Activated CD4-positive, alpha-beta memory T cell treated with anti-CD3 and anti-CD28 coated beads for 36 hours (primary cell): ENCODE measurements at regions not wholly inside any gene's neighbourhood (a gene's known extent, or its start where the extent isn't known, plus 50 kb on each side); places are given as distances from the start of the nearest gene placed in this dataset.

ENCODE experiments used
- CTCF ChIA-PET: fragments of 350-600 bp; sonication (Branson Sonifier 250); formaldehyde crosslinking; loops from one replicate; lab custom pipeline; 2021; ENCODE audit warnings: antibody characterized with exemption, inconsistent platforms; lab: Charles Lee
- POLR2A ChIA-PET: fragments of 350-600 bp; sonication (Branson Sonifier 250); formaldehyde crosslinking; loops from one replicate; lab custom pipeline; 2021; ENCODE audit warnings: antibody characterized with exemption; lab: Charles Lee
- DNase-seq: peaks from one replicate; pipeline ENCODE4 v3.0.0-alpha.2; 2020
- H3K27ac Mint-ChIP-seq: one replicate; pipeline ENCODE4 v1.8.0; 2021; ENCODE audit warnings: mixed read lengths
- H3K27me3 Mint-ChIP-seq: one replicate; pipeline ENCODE4 v1.8.0; 2021; ENCODE audit warnings: mixed read lengths
- H3K36me3 Mint-ChIP-seq: one replicate; pipeline ENCODE4 v1.8.0; 2021; ENCODE audit warnings: mixed read lengths
- H3K4me1 Mint-ChIP-seq: one replicate; pipeline ENCODE4 v1.8.0; 2021; ENCODE audit warnings: low read depth, mixed read lengths
- H3K4me3 Mint-ChIP-seq: one replicate; pipeline ENCODE4 v1.8.0; 2021; ENCODE audit warnings: mild to moderate bottlenecking, mixed read lengths
- H3K9me3 Mint-ChIP-seq: one replicate; pipeline ENCODE4 v1.8.0; 2021; ENCODE audit warnings: mixed read lengths
- intact Hi-C: fragments of 100-400 bp; cut with micrococcal nuclease; formaldehyde crosslinking; loops from one replicate; pipeline ENCODE4 v1.15.1; 2023

- intact Hi-C loops = no loop called here
These were observed 319.5 kb upstream of the NFE2L3 start for GRCh38 chr7:25832456-25832855.

GRCh38 chr7:25832929-25833328 lies 319.1 kb upstream of the NFE2L3 start:
- H3K4me3 Mint-ChIP-seq = no peak overlapping the region
- POLR2A ChIA-PET = no interaction called here

More at GRCh38 chr7:25832456-25832855, 319.5 kb upstream of the NFE2L3 start:
- Mint-ChIP-seq H3K4me1 (no peaks in the 10 kb centered on the region), H3K36me3 (no peaks in the 10 kb centered on the region), H3K4me3 (no peak overlapping the region), H3K9me3 (no peaks in the 10 kb centered on the region), H3K27ac (no peak overlapping the region), H3K27me3 (peaks cover 4% of the 10 kb centered on the region)
- POLR2A ChIA-PET = no interaction called here
- CTCF ChIA-PET = no interaction called here
- DNase-seq = no peak

GRCh38 chr7:25834050-25834449 lies 317.9 kb upstream of the NFE2L3 start:
- intact Hi-C loops = no loop called here
- no peaks in the 10 kb centered on the region for H3K4me1 Mint-ChIP-seq
- no peaks in the 10 kb centered on the region for H3K9me3 Mint-ChIP-seq
- H3K27me3 Mint-ChIP-seq = peaks cover 6% of the 10 kb centered on the region
- H3K4me3 Mint-ChIP-seq = no peak overlapping the region
- ChIA-PET CTCF (no interaction called here), POLR2A (no interaction called here)
- no peaks in the 10 kb centered on the region for H3K36me3 Mint-ChIP-seq
- H3K27ac Mint-ChIP-seq = no peak overlapping the region
- DNase-seq = no peak

More at GRCh38 chr7:25832929-25833328, 319.1 kb upstream of the NFE2L3 start:
- CTCF ChIA-PET = no interaction called here
- no peak for DNase-seq
- Mint-ChIP-seq H3K4me1 (no peaks in the 10 kb centered on the region), H3K36me3 (no peaks in the 10 kb centered on the region), H3K27ac (no peak overlapping the region), H3K27me3 (peaks cover 5% of the 10 kb centered on the region), H3K9me3 (no peaks in the 10 kb centered on the region)
- intact Hi-C loops = no loop called here

- H3K4me3 Mint-ChIP-seq = no peak overlapping the region
These were observed 316.8 kb upstream of the NFE2L3 start for GRCh38 chr7:25835197-25835596.

GRCh38 chr7:25839084-25839769 lies 312.8 kb upstream of the NFE2L3 start:
- ChIA-PET POLR2A (no interaction called here), CTCF (interaction anchor here (0.6 to 0.8 kb wide), 3 partner anchors 9 to 768 kb away, joined by 3 read pairs; no protein-coding TSS in a partner anchor)
- no peak overlapping the region for H3K27ac Mint-ChIP-seq
- no peaks in the 10 kb centered on the region for H3K9me3 Mint-ChIP-seq
- no peak for DNase-seq
- H3K36me3 Mint-ChIP-seq = no peaks in the 10 kb centered on the region
- intact Hi-C loops = no loop called here
- H3K4me3 Mint-ChIP-seq = no peak overlapping the region
- H3K4me1 Mint-ChIP-seq = no peaks in the 10 kb centered on the region
- H3K27me3 Mint-ChIP-seq = peaks cover 10% of the 10 kb centered on the region

More at GRCh38 chr7:25835197-25835596, 316.8 kb upstream of the NFE2L3 start:
- no peaks in the 10 kb centered on the region for H3K36me3 Mint-ChIP-seq
- POLR2A ChIA-PET = no interaction called here
- intact Hi-C loops = no loop called here
- no peak overlapping the region for H3K27ac Mint-ChIP-seq
- peaks cover 6% of the 10 kb centered on the region for H3K27me3 Mint-ChIP-seq
- H3K4me1 Mint-ChIP-seq = no peaks in the 10 kb centered on the region
- CTCF ChIA-PET = no interaction called here
- no peaks in the 10 kb centered on the region for H3K9me3 Mint-ChIP-seq
- DNase-seq = no peak

- CTCF ChIA-PET = no interaction called here
- H3K4me1 Mint-ChIP-seq = no peaks in the 10 kb centered on the region
- H3K27ac Mint-ChIP-seq = no peak overlapping the region
- intact Hi-C loops = no loop called here
- no peaks in the 10 kb centered on the region for H3K9me3 Mint-ChIP-seq
- no peak overlapping the region for H3K4me3 Mint-ChIP-seq
- peaks cover 10% of the 10 kb centered on the region for H3K27me3 Mint-ChIP-seq
- H3K36me3 Mint-ChIP-seq = no peaks in the 10 kb centered on the region
- POLR2A ChIA-PET = no interaction called here
- DNase-seq = no peak
These were observed 311.7 kb upstream of the NFE2L3 start for GRCh38 chr7:25840209-25840792.

- Mint-ChIP-seq H3K27ac (no peak overlapping the region), H3K27me3 (peaks cover 12% of the 10 kb centered on the region), H3K4me1 (no peaks in the 10 kb centered on the region), H3K9me3 (no peaks in the 10 kb centered on the region), H3K4me3 (no peak overlapping the region), H3K36me3 (no peaks in the 10 kb centered on the region)
- no peak for DNase-seq
- ChIA-PET CTCF (no interaction called here), POLR2A (no interaction called here)
- intact Hi-C loops = no loop called here
These were observed 310.4 kb upstream of the NFE2L3 start for GRCh38 chr7:25841575-25841974.

- no peak overlapping the region for H3K27ac Mint-ChIP-seq
- peaks cover 11% of the 10 kb centered on the region for H3K27me3 Mint-ChIP-seq
- DNase-seq = no peak
- intact Hi-C loops = no loop called here
- POLR2A ChIA-PET = no interaction called here
- H3K4me3 Mint-ChIP-seq = no peak overlapping the region
- H3K9me3 Mint-ChIP-seq = no peaks in the 10 kb centered on the region
- no peaks in the 10 kb centered on the region for H3K4me1 Mint-ChIP-seq
- CTCF ChIA-PET = no interaction called here
- no peaks in the 10 kb centered on the region for H3K36me3 Mint-ChIP-seq
These were observed 309.7 kb upstream of the NFE2L3 start for GRCh38 chr7:25842201-25842733.

GRCh38 chr7:25843467-25843866 lies 308.5 kb upstream of the NFE2L3 start:
- Mint-ChIP-seq H3K4me1 (no peaks in the 10 kb centered on the region), H3K36me3 (no peaks in the 10 kb centered on the region), H3K27me3 (peaks cover 13% of the 10 kb centered on the region), H3K9me3 (no peaks in the 10 kb centered on the region), H3K4me3 (no peak overlapping the region), H3K27ac (no peak overlapping the region)
- no peak for DNase-seq
- CTCF ChIA-PET = interaction anchor here (1.0 kb wide), 1 partner anchor 8 kb away, joined by 4 read pairs; no protein-coding TSS in a partner anchor
- intact Hi-C loops = no loop called here
- POLR2A ChIA-PET = no interaction called here

- Mint-ChIP-seq H3K27me3 (peaks cover 17% of the 10 kb centered on the region), H3K9me3 (no peaks in the 10 kb centered on the region), H3K4me3 (no peak overlapping the region), H3K36me3 (no peaks in the 10 kb centered on the region), H3K4me1 (no peaks in the 10 kb centered on the region), H3K27ac (no peak overlapping the region)
- ChIA-PET CTCF (interaction anchor here (0.7 kb wide), 1 partner anchor 556 kb away, joined by 3 read pairs; no protein-coding TSS in a partner anchor), POLR2A (no interaction called here)
- DNase-seq = no peak
- intact Hi-C loops = no loop called here
These were observed 307.7 kb upstream of the NFE2L3 start for GRCh38 chr7:25844102-25844870.

GRCh38 chr7:25845464-25845863 lies 306.5 kb upstream of the NFE2L3 start:
- intact Hi-C loops = no loop called here
- Mint-ChIP-seq H3K36me3 (no peaks in the 10 kb centered on the region), H3K27me3 (peaks cover 22% of the 10 kb centered on the region), H3K9me3 (no peaks in the 10 kb centered on the region), H3K4me1 (no peaks in the 10 kb centered on the region), H3K27ac (no peak overlapping the region), H3K4me3 (no peak overlapping the region)
- ChIA-PET CTCF (interaction anchor here (1.1 kb wide), 1 partner anchor 257 kb away, joined by 3 read pairs; no protein-coding TSS in a partner anchor), POLR2A (no interaction called here)
- DNase-seq = no peak

- no peak overlapping the region for H3K4me3 Mint-ChIP-seq
- CTCF ChIA-PET = interaction anchor here (0.9 kb wide), 2 partner anchors 280 to 587 kb away, joined by 3 read pairs; no protein-coding TSS in a partner anchor
- DNase-seq = no peak
- H3K9me3 Mint-ChIP-seq = no peaks in the 10 kb centered on the region
- POLR2A ChIA-PET = no interaction called here
- H3K36me3 Mint-ChIP-seq = peaks cover under 1% of the 10 kb centered on the region
- H3K4me1 Mint-ChIP-seq = peaks cover 1% of the 10 kb centered on the region
- no peak overlapping the region for H3K27ac Mint-ChIP-seq
- intact Hi-C loops = no loop called here
- H3K27me3 Mint-ChIP-seq = peaks cover 33% of the 10 kb centered on the region
These were observed 305.3 kb upstream of the NFE2L3 start for GRCh38 chr7:25846722-25847121.
